ENCODE measurements at regions not wholly inside any gene's neighbourhood (a gene's known extent, or its start where the extent isn't known, plus 50 kb on each side); places are given as distances from the start of the nearest gene placed in this dataset.

DNA sequence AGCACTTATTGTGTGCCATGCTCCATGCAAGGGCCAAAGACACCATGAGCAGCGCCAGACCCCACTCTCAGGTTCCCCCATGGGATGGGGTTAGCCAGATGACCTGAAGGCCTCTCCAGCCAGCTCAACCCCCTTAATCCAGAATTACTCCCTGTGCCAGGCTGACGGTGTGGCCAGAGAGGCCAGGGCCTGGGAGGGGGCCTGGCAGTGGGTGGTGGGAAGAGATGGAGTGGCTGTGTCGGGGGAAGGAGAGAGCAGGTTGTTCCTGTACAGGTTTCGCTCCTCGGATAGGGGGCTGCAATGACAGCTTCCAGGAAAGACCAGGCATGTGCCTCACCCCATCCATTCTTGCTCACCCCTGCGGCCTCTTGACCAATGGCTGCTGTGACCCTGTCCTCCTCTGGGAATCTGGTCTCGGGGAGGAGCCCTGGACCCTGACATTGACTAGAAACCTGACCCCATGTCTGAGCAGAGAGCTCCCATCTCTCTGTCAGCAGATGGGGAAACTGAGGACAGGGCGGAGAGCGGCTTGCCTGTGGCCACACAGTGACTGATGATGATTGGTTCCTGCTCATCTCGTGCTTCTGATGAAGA, 345.3 kb downstream of the MATN1 start:
- TF ChIP-seq, protein P1, sequence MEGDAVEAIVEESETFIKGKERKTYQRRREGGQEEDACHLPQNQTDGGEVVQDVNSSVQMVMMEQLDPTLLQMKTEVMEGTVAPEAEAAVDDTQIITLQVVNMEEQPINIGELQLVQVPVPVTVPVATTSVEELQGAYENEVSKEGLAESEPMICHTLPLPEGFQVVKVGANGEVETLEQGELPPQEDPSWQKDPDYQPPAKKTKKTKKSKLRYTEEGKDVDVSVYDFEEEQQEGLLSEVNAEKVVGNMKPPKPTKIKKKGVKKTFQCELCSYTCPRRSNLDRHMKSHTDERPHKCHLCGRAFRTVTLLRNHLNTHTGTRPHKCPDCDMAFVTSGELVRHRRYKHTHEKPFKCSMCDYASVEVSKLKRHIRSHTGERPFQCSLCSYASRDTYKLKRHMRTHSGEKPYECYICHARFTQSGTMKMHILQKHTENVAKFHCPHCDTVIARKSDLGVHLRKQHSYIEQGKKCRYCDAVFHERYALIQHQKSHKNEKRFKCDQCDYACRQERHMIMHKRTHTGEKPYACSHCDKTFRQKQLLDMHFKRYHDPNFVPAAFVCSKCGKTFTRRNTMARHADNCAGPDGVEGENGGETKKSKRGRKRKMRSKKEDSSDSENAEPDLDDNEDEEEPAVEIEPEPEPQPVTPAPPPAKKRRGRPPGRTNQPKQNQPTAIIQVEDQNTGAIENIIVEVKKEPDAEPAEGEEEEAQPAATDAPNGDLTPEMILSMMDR (IDR thresholded peaks at IDR 0.05 in 2 of 3, conservative IDR thresholded peaks at IDR 0.05 in 1 of 3; ENCODE audit: control insufficient read depth in 2 of 3, extremely low read depth in 1 of 3, insufficient read depth in 1 of 3, low read depth in 3 of 3, low read length in 3 of 3), result no peak
- TF ChIP-seq, protein P2, sequence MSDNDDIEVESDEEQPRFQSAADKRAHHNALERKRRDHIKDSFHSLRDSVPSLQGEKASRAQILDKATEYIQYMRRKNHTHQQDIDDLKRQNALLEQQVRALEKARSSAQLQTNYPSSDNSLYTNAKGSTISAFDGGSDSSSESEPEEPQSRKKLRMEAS (IDR thresholded peaks at IDR 0.05; ENCODE audit: low read depth, low read length), result no peak
- TF ChIP-seq EP300 (IDR thresholded peaks at IDR 0.05; ENCODE audit: borderline replicate concordance in 1 of 2, control insufficient read depth in 1 of 2, low read depth in 2 of 2, low read length in 2 of 2) (no peak), SRF (IDR thresholded peaks at IDR 0.05; ENCODE audit: low read depth in 2 of 2, low read length in 2 of 2) (no peak), FOXM1 (IDR thresholded peaks at IDR 0.05; ENCODE audit: low read depth, low read length) (no peak), SPI1 (IDR thresholded peaks at IDR 0.05; ENCODE audit: borderline replicate concordance, insufficient read depth, low read depth, low read length) (no peak), NFIC (IDR thresholded peaks at IDR 0.05; ENCODE audit: low read depth, low read length) (no peak), MEF2A (IDR thresholded peaks at IDR 0.05; ENCODE audit: insufficient read depth, low read depth, low read length) (no peak)
- TF ChIP-seq, protein P3, sequence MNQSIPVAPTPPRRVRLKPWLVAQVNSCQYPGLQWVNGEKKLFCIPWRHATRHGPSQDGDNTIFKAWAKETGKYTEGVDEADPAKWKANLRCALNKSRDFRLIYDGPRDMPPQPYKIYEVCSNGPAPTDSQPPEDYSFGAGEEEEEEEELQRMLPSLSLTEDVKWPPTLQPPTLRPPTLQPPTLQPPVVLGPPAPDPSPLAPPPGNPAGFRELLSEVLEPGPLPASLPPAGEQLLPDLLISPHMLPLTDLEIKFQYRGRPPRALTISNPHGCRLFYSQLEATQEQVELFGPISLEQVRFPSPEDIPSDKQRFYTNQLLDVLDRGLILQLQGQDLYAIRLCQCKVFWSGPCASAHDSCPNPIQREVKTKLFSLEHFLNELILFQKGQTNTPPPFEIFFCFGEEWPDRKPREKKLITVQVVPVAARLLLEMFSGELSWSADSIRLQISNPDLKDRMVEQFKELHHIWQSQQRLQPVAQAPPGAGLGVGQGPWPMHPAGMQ (IDR thresholded peaks at IDR 0.05; ENCODE audit: borderline replicate concordance), result no peak
